Adipocyte (in vitro differentiated cells): ENCODE measurements at regions not wholly inside any gene's neighbourhood (a gene's known extent, or its start where the extent isn't known, plus 50 kb on each side); places are given as distances from the start of the nearest gene placed in this dataset.
"Not testable (repeated sequence)": the region's sequence is repeated elsewhere in the genome, so short reads cannot be mapped to it uniquely, and the experiment has no call there.

ENCODE experiments used
- DNase-seq: peaks from one replicate; pipeline ENCODE4 v3.0.0-alpha.2; 2015; ENCODE audit warnings: low read depth
- H3K27me3 ChIP-seq: replicated peaks from 2 replicates; pipeline ENCODE4 v1.7.0; 2013; ENCODE audit warnings: mild to moderate bottlenecking, low read length, moderate library complexity; ENCODE audit not compliant: control insufficient read depth, insufficient read depth
- H3K36me3 ChIP-seq: 2 replicates; pipeline ENCODE4 v1.7.0; 2013; ENCODE audit warnings: low read length, mild to moderate bottlenecking, moderate library complexity; ENCODE audit not compliant: control insufficient read depth, insufficient read depth, severe bottlenecking
- H3K4me1 ChIP-seq: 2 replicates; pipeline ENCODE4 v1.7.0; 2013; ENCODE audit warnings: mild to moderate bottlenecking, low read length, moderate library complexity; ENCODE audit not compliant: control insufficient read depth, insufficient read depth
- H3K4me3 ChIP-seq: 2 replicates; pipeline ENCODE4 v1.7.0; 2013; ENCODE audit warnings: mild to moderate bottlenecking, low read length, moderate library complexity
- H3K9ac ChIP-seq: 2 replicates; pipeline ENCODE4 v1.7.0; 2013; ENCODE audit warnings: mild to moderate bottlenecking, low read length, moderate library complexity
- H3K9me3 ChIP-seq: 2 replicates; pipeline ENCODE4 v1.7.0; 2013; ENCODE audit warnings: mild to moderate bottlenecking, low read length, moderate library complexity; ENCODE audit not compliant: control insufficient read depth

- Histone ChIP-seq H3K9ac (no peak overlapping the region), H3K9me3 (peaks cover 15% of the 10 kb centered on the region), H3K4me3 (no peak overlapping the region), H3K27me3 (peaks cover 3% of the 10 kb centered on the region), H3K4me1 (peaks cover 16% of the 10 kb centered on the region), H3K36me3 (no peaks in the 10 kb centered on the region)
- DNase-seq, result no peak
Observed at GRCh38 chr15:39515765-39516164, 65.1 kb upstream of the THBS1 start.

GRCh38 chr15:39517122-39517855, 63.6 kb upstream of the THBS1 start:
- H3K36me3 ChIP-seq, result no peaks in the 10 kb centered on the region
- DNase-seq, result no peak

GRCh38 chr15:39523968-39524367, 56.9 kb upstream of the THBS1 start:
- not testable (repeated sequence) for H3K27me3 ChIP-seq, H3K9me3 ChIP-seq, DNase-seq, H3K36me3 ChIP-seq, H3K9ac ChIP-seq, H3K4me3 ChIP-seq, H3K4me1 ChIP-seq

More at GRCh38 chr15:39517122-39517855, 63.6 kb upstream of the THBS1 start:
- Histone ChIP-seq H3K4me1 (peaks cover under 1% of the 10 kb centered on the region), H3K9ac (no peak overlapping the region), H3K9me3 (peaks cover 15% of the 10 kb centered on the region), H3K27me3 (peaks cover 3% of the 10 kb centered on the region), H3K4me3 (no peak overlapping the region)

- no peak for DNase-seq
- Histone ChIP-seq H3K4me1 (peaks cover 13% of the 10 kb centered on the region), H3K4me3 (no peak overlapping the region), H3K9ac (no peak overlapping the region), H3K36me3 (no peaks in the 10 kb centered on the region), H3K9me3 (no peaks in the 10 kb centered on the region), H3K27me3 (no peaks in the 10 kb centered on the region)
Observed at GRCh38 chr15:39529457-39529856, 51.4 kb upstream of the THBS1 start.

GRCh38 chr15:39530480-39531342, 50.2 kb upstream of the THBS1 start:
- DNase-seq, result peak; percentile 93
- no peaks in the 10 kb centered on the region for H3K36me3 ChIP-seq

More at GRCh38 chr15:39530480-39531342, 50.2 kb upstream of the THBS1 start:
- Histone ChIP-seq H3K4me3 (no peak overlapping the region), H3K27me3 (no peaks in the 10 kb centered on the region), H3K4me1 (peaks cover 13% of the 10 kb centered on the region), H3K9ac (peak overlapping the region; percentile 9), H3K9me3 (no peaks in the 10 kb centered on the region)
